HG03378 (cell line): ENCODE measurements at regions not wholly inside any gene's neighbourhood (a gene's known extent, or its start where the extent isn't known, plus 50 kb on each side); places are given as distances from the start of the nearest gene placed in this dataset.
"Not testable (repeated sequence)": the region's sequence is repeated elsewhere in the genome, so short reads cannot be mapped to it uniquely, and the experiment has no call there.

Experiments
- ATAC-seq: cut with Tn5 transposase; IDR thresholded peaks from one replicate; pipeline ENCODE4 v1.9.1; 2021; ENCODE audit warnings: mild to moderate bottlenecking, moderate library complexity; ENCODE audit not compliant: unreplicated experiment

GRCh38 chr9:63912451-63912850 is 1372.6 kb downstream of the FOXD4L5 start:
- ATAC-seq, result not testable (repeated sequence)

- not testable (repeated sequence) for ATAC-seq
Measured at GRCh38 chr9:63909076-63909475, 1375.9 kb downstream of the FOXD4L5 start.

- not testable (repeated sequence) for ATAC-seq
Measured at GRCh38 chr9:63899637-63900190, 1385.3 kb downstream of the FOXD4L5 start.

GRCh38 chr9:63881386-63881785 is 1403.6 kb downstream of the FOXD4L5 start:
- ATAC-seq, result not testable (repeated sequence)

- not testable (repeated sequence) for ATAC-seq
Measured at GRCh38 chr9:63876380-63876779, 1408.6 kb downstream of the FOXD4L5 start.

GRCh38 chr9:63859475-63860215 is 1425.4 kb downstream of the FOXD4L5 start:
- no peak for ATAC-seq

- not testable (repeated sequence) for ATAC-seq
Measured at GRCh38 chr9:63859090-63859474, 1425.9 kb downstream of the FOXD4L5 start.

- ATAC-seq, result not testable (repeated sequence)
Measured at GRCh38 chr9:63853140-63853751, 1431.8 kb downstream of the FOXD4L5 start.

GRCh38 chr9:63824804-63825203 is 1460.2 kb downstream of the FOXD4L5 start:
- not testable (repeated sequence) for ATAC-seq

- not testable (repeated sequence) for ATAC-seq
Measured at GRCh38 chr9:63823375-63824201, 1461.4 kb downstream of the FOXD4L5 start.

- not testable (repeated sequence) for ATAC-seq
Measured at GRCh38 chr9:63822615-63823374, 1462.2 kb downstream of the FOXD4L5 start.

GRCh38 chr9:63821293-63821692 is 1463.7 kb downstream of the FOXD4L5 start:
- not testable (repeated sequence) for ATAC-seq

GRCh38 chr9:63820882-63821281 is 1464.1 kb downstream of the FOXD4L5 start:
- not testable (repeated sequence) for ATAC-seq

GRCh38 chr9:63820383-63820782 is 1464.6 kb downstream of the FOXD4L5 start:
- ATAC-seq, result not testable (repeated sequence)

- ATAC-seq, result peak; percentile 74
Measured at GRCh38 chr9:63817622-63818518, 1467.1 kb downstream of the FOXD4L5 start.

- peak; percentile 63 for ATAC-seq
Measured at GRCh38 chr9:63816751-63817621, 1468.0 kb downstream of the FOXD4L5 start.

- ATAC-seq, result not testable (repeated sequence)
Measured at GRCh38 chr9:63814970-63815669, 1469.9 kb downstream of the FOXD4L5 start.
